ENCODE measurements at regions not wholly inside any gene's neighbourhood (a gene's known extent, or its start where the extent isn't known, plus 50 kb on each side); places are given as distances from the start of the nearest gene placed in this dataset.

DNA sequence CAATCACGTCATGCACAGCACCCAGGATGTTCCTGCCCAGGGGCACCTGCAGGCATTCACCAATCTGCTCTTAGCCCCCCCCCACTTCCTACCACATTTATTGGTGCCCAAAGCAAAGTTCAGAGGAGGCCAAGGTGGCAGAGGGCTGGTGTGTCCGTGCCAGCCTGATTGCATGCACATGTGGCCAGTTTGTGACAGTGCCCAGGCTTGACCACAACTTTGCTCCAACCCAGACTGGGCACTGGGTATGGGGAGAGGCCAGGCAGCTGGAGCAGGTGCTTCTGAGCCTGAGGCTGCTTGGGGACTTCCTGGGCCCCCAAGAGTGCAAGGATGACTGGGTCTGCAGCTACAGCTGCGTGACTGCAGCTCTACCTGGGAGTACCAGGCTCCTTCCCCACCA, 192.3 kb upstream of the BCHE start:
- Histone ChIP-seq H2BK20ac (ENCODE audit: low read depth, low read length) (no peak overlapping the region), H3K4me2 (ENCODE audit: low read depth, low read length) (no peak overlapping the region), H3K18ac (ENCODE audit: low read depth, low read length) (no peak overlapping the region), H4K5ac (ENCODE audit: low read depth, low read length) (no peak overlapping the region), H3K23ac (ENCODE audit: low read depth, low read length) (no peak overlapping the region), H3K9ac (ENCODE audit: low read depth, low read length) (no peak overlapping the region), H3K27ac (ENCODE audit: insufficient read depth, low read length) (no peak overlapping the region), H4K8ac (ENCODE audit: low read depth in 2 of 2, low read length in 2 of 2) (no peak overlapping the region), H3K79me1 (ENCODE audit: low read depth in 1 of 2, low read length in 2 of 2) (no peaks in the 10 kb centered on the region), H2AK5ac (ENCODE audit: low read depth, low read length) (no peak overlapping the region), H4K20me1 (ENCODE audit: insufficient read depth, low read length) (no peaks in the 10 kb centered on the region), H3K9me3 (ENCODE audit: control insufficient read depth, insufficient read depth, low read length) (peaks cover 11% of the 10 kb centered on the region), H3K14ac (replicated peaks; ENCODE audit: low read depth, low read length) (no peak overlapping the region), H2BK15ac (ENCODE audit: low read depth, low read length) (no peak overlapping the region), H3K4ac (ENCODE audit: low read depth, low read length) (no peak overlapping the region), H2AK9ac (replicated peaks; ENCODE audit: low read depth, low read length, poor library complexity) (no peak overlapping the region), H3K27me3 (ENCODE audit: control insufficient read depth, insufficient read depth, low read length) (no peaks in the 10 kb centered on the region), H2BK120ac (ENCODE audit: low read depth, low read length) (no peak overlapping the region), H3K56ac (ENCODE audit: extremely low read depth, insufficient read depth, low read length) (no peak overlapping the region), H3K4me1 (ENCODE audit: control insufficient read depth, insufficient read depth, low read length) (no peaks in the 10 kb centered on the region), H2BK5ac (ENCODE audit: low read depth, low read length, poor library complexity, severe bottlenecking) (no peak overlapping the region), H3K36me3 (ENCODE audit: control insufficient read depth, insufficient read depth, low read length) (no peaks in the 10 kb centered on the region), H3K4me3 (ENCODE audit: insufficient read depth, low read depth, low read length) (no peak overlapping the region), H3K9me1 (ENCODE audit: insufficient read depth, low read length) (no peaks in the 10 kb centered on the region), H4K91ac (ENCODE audit: insufficient read depth, low read depth, low read length) (no peak overlapping the region), H2AFZ (replicated peaks; ENCODE audit: low read length, poor library complexity) (no peak overlapping the region)
- WGBS, 2 experiments (ENCODE audit: extremely low coverage in 2 of 2, insufficient read length in 1 of 2), result no CpG with 5 or more reads among the region's 3 CpGs
- intact Hi-C loops (cut with micrococcal nuclease), result no loop called here
- ATAC-seq (ENCODE audit: low read depth), result no peak
- no peak for TF ChIP-seq MXI1 (IDR thresholded peaks at IDR 0.05; ENCODE audit: borderline replicate concordance, low read depth, low read length)
- no peak for TF ChIP-seq SMC3 (IDR thresholded peaks at IDR 0.05; ENCODE audit: low read depth, low read length)
- TF ChIP-seq USF2 (IDR thresholded peaks at IDR 0.05; ENCODE audit: low read depth, low read length), result no peak
- no peak for TF ChIP-seq FOS (IDR thresholded peaks at IDR 0.05; ENCODE audit: low read depth, low read length)
- no peak for TF ChIP-seq RAD21 (IDR thresholded peaks at IDR 0.05; ENCODE audit: low read length)
- no peak for TF ChIP-seq MAFK (IDR thresholded peaks at IDR 0.05; ENCODE audit: low read depth, low read length)
- TF ChIP-seq RCOR1 (IDR thresholded peaks at IDR 0.05; ENCODE audit: insufficient replicate concordance, low read length), result no peak
- no peak for TF ChIP-seq CEBPB (IDR thresholded peaks at IDR 0.05; ENCODE audit: low read depth, low read length)
- TF ChIP-seq CTCF (conservative IDR thresholded peaks at IDR 0.05; ENCODE audit: low read depth, low read length), result no peak
- no peak for TF ChIP-seq RFX5 (IDR thresholded peaks at IDR 0.05; ENCODE audit: low read depth, low read length)
- in situ Hi-C loops (cut with MboI; ENCODE audit: low sequenced_read_pairs), result no loop called here
- dilution Hi-C loops (cut with HindIII; ENCODE audit: low sequenced_read_pairs, unreplicated experiment), result no loop called here
- no peak for DNase-seq
- no TSS peak for BruUV-seq (replicated peaks)
- CTCF ChIA-PET, result no interaction called here
- POLR2A ChIA-PET (ENCODE audit: unreplicated experiment), result no interaction called here

Measured in IMR-90 (cell line).